HEK293T (cell line): ENCODE measurements at regions not wholly inside any gene's neighbourhood (a gene's known extent, or its start where the extent isn't known, plus 50 kb on each side); places are given as distances from the start of the nearest gene placed in this dataset.

Source experiments
- BHLHE40 ChIP-seq: fragments of 450-650 bp; IDR thresholded peaks from 2 replicates; pipeline ENCODE4 v1.6.1; 2016; ENCODE audit warnings: mild to moderate bottlenecking, moderate library complexity, borderline replicate concordance
- CTBP1 ChIP-seq: fragments of 450-650 bp; IDR thresholded peaks from 2 replicates; pipeline ENCODE4 v1.6.1; 2016; ENCODE audit warnings: borderline replicate concordance
- SP1 ChIP-seq: fragments of 450-650 bp; IDR thresholded peaks from 2 replicates; pipeline ENCODE4 v1.6.1; 2017
- SUZ12 ChIP-seq: fragments of 450-650 bp; IDR thresholded peaks from 2 replicates; pipeline ENCODE4 v1.6.1; 2016; ENCODE audit warnings: mild to moderate bottlenecking

DNA sequence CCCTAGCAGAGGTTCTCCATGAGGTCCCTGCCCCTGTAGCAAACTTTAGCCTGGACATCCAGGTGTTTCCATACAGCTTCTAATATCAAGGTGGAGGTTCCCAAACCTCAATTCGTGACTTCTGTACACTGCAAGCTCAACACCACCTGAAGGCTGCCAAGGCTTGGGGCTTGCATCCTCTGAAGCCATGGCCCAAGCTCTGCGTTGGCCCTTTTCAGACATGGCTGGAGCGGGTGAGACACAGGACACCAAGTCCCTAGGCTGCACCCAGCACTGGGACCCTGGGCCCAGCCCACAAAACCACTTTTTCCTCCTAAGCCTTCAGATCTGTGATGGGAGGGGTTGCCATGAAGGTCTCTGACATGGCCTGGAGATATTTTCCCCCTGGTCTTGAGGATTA, 1292.0 kb downstream of the CDH8 start:
- no peak for TF ChIP-seq BHLHE40
- no peak for TF ChIP-seq SP1
- TF ChIP-seq CTBP1, result no peak
- TF ChIP-seq SUZ12, result no peak
